ENCODE measurements at regions not wholly inside any gene's neighbourhood (a gene's known extent, or its start where the extent isn't known, plus 50 kb on each side); places are given as distances from the start of the nearest gene placed in this dataset.

DNA sequence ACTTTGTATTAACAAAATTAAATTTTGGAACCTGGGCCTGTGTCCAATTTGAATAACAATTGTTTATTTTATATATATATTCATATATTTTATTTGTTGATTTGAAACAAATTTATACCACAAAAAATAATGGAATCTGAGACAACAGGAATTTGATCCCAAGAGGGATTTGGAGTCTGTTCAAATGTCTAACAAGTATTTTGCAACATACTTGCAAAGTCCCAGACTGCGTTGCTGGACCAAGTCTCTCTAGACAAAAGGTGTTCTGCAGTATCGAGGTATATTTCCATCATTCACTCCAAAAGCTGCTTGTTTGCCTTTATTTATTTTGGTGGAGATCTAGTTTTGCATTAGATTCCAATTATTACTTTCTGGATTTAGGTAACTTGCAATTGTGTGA lies 68.7 kb upstream of the PTPRR start:
- no peaks in the 10 kb centered on the region for H3K9me3 Mint-ChIP-seq
- H3K4me1 Mint-ChIP-seq, result no peaks in the 10 kb centered on the region
- DNase-seq, result no peak
- H3K27ac Mint-ChIP-seq, result no peak overlapping the region
- H3K4me3 Mint-ChIP-seq, result no peak overlapping the region
- ATAC-seq, result no peak
- H3K27me3 Mint-ChIP-seq, result no peaks in the 10 kb centered on the region

- DNase-seq, result no peak
- ATAC-seq, result no peak
- H3K27me3 Mint-ChIP-seq, result no peaks in the 10 kb centered on the region
- H3K4me3 Mint-ChIP-seq, result no peak overlapping the region
- no peak overlapping the region for H3K27ac Mint-ChIP-seq
- H3K9me3 Mint-ChIP-seq, result no peaks in the 10 kb centered on the region
- H3K4me1 Mint-ChIP-seq, result no peaks in the 10 kb centered on the region
Observed at GRCh38 chr12:70985850-70986249, 65.3 kb upstream of the PTPRR start.

DNA sequence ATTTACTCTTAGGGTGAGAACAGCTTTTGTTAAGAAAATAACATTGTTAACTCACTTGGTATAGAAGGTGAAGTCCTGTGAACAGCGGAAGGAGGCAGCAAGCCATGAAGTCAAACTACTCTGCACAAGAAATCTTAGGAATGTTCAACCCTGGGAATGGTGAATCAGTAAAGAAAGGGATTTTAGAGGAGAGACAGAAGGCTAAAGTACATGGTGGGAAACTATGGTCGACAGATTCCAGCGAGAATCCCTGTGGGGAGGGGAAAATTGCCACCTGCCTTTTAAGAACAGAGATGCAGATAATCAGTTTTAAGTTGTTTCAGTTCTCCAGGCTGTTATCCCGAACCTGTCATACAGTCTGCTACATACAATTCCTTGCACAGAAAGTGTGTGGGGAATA lies 63.2 kb upstream of the PTPRR start:
- H3K9me3 Mint-ChIP-seq, result no peaks in the 10 kb centered on the region
- H3K4me1 Mint-ChIP-seq, result no peaks in the 10 kb centered on the region
- no peak overlapping the region for H3K27ac Mint-ChIP-seq
- H3K27me3 Mint-ChIP-seq, result no peaks in the 10 kb centered on the region
- no peak for DNase-seq
- no peak for ATAC-seq
- no peak overlapping the region for H3K4me3 Mint-ChIP-seq

DNA sequence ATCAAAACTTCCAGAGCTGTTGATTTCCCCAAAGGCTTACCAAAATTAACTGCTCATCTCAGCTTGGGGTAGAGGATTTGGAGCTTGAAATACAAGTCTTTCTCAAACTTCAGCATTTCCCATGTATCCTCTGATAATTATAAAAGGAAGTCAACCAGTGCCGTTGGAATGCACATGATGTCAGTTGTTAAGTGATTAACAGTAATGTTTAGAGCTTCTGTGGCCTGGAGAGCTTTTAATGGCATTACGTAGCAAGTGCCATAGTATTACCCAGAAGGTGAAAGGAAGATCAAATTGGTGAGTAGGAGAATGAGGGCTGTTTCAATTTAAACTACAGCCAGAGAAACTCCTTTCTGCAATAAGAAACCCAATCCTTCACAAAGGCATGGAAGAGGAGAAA lies 62.5 kb upstream of the PTPRR start:
- Mint-ChIP-seq H3K4me3 (no peak overlapping the region), H3K4me1 (no peaks in the 10 kb centered on the region), H3K27ac (no peak overlapping the region), H3K27me3 (no peaks in the 10 kb centered on the region), H3K9me3 (no peaks in the 10 kb centered on the region)
- DNase-seq (no peak), ATAC-seq (no peak)

- H3K4me3 Mint-ChIP-seq, result no peak overlapping the region
- H3K4me1 Mint-ChIP-seq, result no peaks in the 10 kb centered on the region
- no peak for DNase-seq
- H3K27me3 Mint-ChIP-seq, result no peaks in the 10 kb centered on the region
- H3K27ac Mint-ChIP-seq, result no peak overlapping the region
- no peaks in the 10 kb centered on the region for H3K9me3 Mint-ChIP-seq
- ATAC-seq, result no peak
Observed at GRCh38 chr12:70982286-70982685, 61.7 kb upstream of the PTPRR start.

- DNase-seq (no peak), ATAC-seq (no peak)
- Mint-ChIP-seq H3K4me1 (no peaks in the 10 kb centered on the region), H3K27me3 (no peaks in the 10 kb centered on the region), H3K4me3 (no peak overlapping the region), H3K9me3 (no peaks in the 10 kb centered on the region), H3K27ac (no peak overlapping the region)
Observed at GRCh38 chr12:70971001-70971794, 50.7 kb upstream of the PTPRR start.
